HG03108 (cell line): ENCODE measurements at regions not wholly inside any gene's neighbourhood (a gene's known extent, or its start where the extent isn't known, plus 50 kb on each side); places are given as distances from the start of the nearest gene placed in this dataset.

Experiments used
- ATAC-seq: cut with Tn5 transposase; IDR thresholded peaks from one replicate; pipeline ENCODE4 v1.9.1; 2021; ENCODE audit warnings: moderate library complexity; ENCODE audit not compliant: unreplicated experiment

GRCh38 chr6:74785236-74785635, 420.6 kb downstream of the COL12A1 start:
- ATAC-seq: no peak

GRCh38 chr6:74782346-74782745, 423.5 kb downstream of the COL12A1 start:
- ATAC-seq: no peak

GRCh38 chr6:74780831-74781230, 425.0 kb downstream of the COL12A1 start:
- ATAC-seq: no peak

- ATAC-seq: no peak
These were observed 437.1 kb downstream of the COL12A1 start for GRCh38 chr6:74768738-74769137.

GRCh38 chr6:74768120-74768519, 437.7 kb downstream of the COL12A1 start:
- no peak for ATAC-seq

- ATAC-seq: no peak
These were observed 440.4 kb downstream of the COL12A1 start for GRCh38 chr6:74765486-74765885.

GRCh38 chr6:74764486-74764885, 441.4 kb downstream of the COL12A1 start:
- ATAC-seq: no peak

GRCh38 chr6:74762841-74763240, 443.0 kb downstream of the COL12A1 start:
- no peak for ATAC-seq

GRCh38 chr6:74757813-74758212, 448.0 kb downstream of the COL12A1 start:
- no peak for ATAC-seq

GRCh38 chr6:74756923-74757322, 448.9 kb downstream of the COL12A1 start:
- no peak for ATAC-seq

GRCh38 chr6:74755778-74756177, 450.1 kb downstream of the COL12A1 start:
- ATAC-seq: no peak

- ATAC-seq: no peak
These were observed 450.7 kb downstream of the COL12A1 start for GRCh38 chr6:74755196-74755595.

GRCh38 chr6:74753883-74754600, 451.8 kb downstream of the COL12A1 start:
- ATAC-seq: no peak

- ATAC-seq: no peak
These were observed 453.6 kb downstream of the COL12A1 start for GRCh38 chr6:74752303-74752702.

GRCh38 chr6:74750826-74751225, 455.0 kb downstream of the COL12A1 start:
- no peak for ATAC-seq

- peak; percentile 63 for ATAC-seq
These were observed 456.4 kb downstream of the COL12A1 start for GRCh38 chr6:74749211-74750147.

- ATAC-seq: no peak
These were observed 460.2 kb downstream of the COL12A1 start for GRCh38 chr6:74745670-74746069.

GRCh38 chr6:74742793-74743508, 462.9 kb downstream of the COL12A1 start:
- ATAC-seq: no peak

- no peak for ATAC-seq
These were observed 464.2 kb downstream of the COL12A1 start for GRCh38 chr6:74741646-74742045.

- ATAC-seq: no peak
These were observed 470.5 kb downstream of the COL12A1 start for GRCh38 chr6:74735304-74735703.

- ATAC-seq: no peak
These were observed 471.0 kb downstream of the COL12A1 start for GRCh38 chr6:74734901-74735300.
